ENCODE measurements at regions not wholly inside any gene's neighbourhood (a gene's known extent, or its start where the extent isn't known, plus 50 kb on each side); places are given as distances from the start of the nearest gene placed in this dataset.

DNA sequence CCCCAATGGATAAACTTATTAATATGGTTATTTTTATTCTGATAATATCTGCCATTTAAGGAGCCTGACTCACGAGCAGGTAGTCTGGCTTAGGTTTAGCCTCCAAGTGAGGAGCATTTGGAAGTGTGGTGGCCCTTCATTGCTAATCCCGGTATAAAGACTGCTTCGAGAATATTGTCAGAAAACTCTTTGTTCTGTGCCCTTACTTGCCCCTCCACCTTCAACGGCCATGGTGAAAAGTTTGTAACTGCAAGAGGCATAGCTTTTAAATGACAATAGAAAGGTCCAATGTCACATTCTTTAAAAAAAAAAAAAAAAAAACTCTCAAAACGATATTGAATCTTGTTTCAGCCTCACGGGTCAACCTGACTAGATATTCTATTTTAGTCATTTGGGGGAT, 157.4 kb upstream of the PROX1 start:
- Mint-ChIP-seq H3K9me3 (peaks cover 34% of the 10 kb centered on the region), H3K27me3 (ENCODE audit: insufficient read depth) (peaks cover 4% of the 10 kb centered on the region; the same call in 1 of the 2 replicates), H3K4me1 (ENCODE audit: low read depth) (no peaks in the 10 kb centered on the region), H3K4me3 (no peak overlapping the region), H3K36me3 (ENCODE audit: low read depth) (no peaks in the 10 kb centered on the region), H3K27ac (no peak overlapping the region)
- TF ChIP-seq, protein P1, sequence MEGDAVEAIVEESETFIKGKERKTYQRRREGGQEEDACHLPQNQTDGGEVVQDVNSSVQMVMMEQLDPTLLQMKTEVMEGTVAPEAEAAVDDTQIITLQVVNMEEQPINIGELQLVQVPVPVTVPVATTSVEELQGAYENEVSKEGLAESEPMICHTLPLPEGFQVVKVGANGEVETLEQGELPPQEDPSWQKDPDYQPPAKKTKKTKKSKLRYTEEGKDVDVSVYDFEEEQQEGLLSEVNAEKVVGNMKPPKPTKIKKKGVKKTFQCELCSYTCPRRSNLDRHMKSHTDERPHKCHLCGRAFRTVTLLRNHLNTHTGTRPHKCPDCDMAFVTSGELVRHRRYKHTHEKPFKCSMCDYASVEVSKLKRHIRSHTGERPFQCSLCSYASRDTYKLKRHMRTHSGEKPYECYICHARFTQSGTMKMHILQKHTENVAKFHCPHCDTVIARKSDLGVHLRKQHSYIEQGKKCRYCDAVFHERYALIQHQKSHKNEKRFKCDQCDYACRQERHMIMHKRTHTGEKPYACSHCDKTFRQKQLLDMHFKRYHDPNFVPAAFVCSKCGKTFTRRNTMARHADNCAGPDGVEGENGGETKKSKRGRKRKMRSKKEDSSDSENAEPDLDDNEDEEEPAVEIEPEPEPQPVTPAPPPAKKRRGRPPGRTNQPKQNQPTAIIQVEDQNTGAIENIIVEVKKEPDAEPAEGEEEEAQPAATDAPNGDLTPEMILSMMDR (IDR thresholded peaks at IDR 0.05): no peak
- no peak for DNase-seq

DNA sequence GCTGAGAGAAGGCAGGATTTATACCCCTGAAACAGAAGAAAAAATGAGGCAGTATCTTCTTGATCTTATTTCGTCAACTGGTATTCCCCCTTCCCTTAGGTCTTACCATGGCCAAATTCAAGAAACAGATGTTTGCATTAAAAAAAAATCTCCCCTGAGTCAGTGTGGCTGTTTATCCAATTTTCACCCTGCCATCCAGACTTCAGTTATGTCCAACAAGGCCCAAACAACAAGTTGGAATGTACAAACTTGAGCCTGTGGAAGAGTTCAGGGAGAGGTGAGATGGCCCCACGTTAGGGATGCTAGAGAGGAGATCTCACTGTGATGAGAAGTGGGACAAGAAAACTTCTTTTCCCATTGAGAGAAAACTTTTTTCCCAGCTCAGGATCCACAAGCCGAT, 147.2 kb upstream of the PROX1 start:
- Mint-ChIP-seq H3K27ac (no peak overlapping the region), H3K27me3 (ENCODE audit: insufficient read depth) (no peaks in the 10 kb centered on the region), H3K36me3 (ENCODE audit: low read depth) (no peaks in the 10 kb centered on the region), H3K4me3 (no peak overlapping the region), H3K4me1 (ENCODE audit: low read depth) (no peaks in the 10 kb centered on the region), H3K9me3 (peaks cover 29% of the 10 kb centered on the region)
- DNase-seq: no peak
- TF ChIP-seq, protein P1 (IDR thresholded peaks at IDR 0.05): no peak

DNA sequence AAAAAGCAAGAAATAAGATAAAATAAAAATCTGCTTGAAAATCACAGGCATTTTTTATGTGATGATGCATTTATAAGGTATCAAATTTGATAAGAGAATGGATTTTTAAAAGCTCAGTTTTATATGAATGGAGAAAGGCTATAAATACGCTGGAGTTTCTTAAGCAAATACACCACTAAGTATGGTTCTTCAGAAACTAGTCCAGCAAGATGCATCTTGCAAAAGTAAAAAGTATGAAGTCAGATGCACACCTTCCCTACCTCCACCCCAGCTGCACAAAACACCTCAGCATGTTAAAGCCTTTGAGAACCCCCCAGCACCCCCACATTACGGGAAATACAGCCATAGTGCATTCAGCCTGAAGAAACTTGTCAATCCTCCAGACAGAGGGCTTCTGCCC, 143.1 kb upstream of the PROX1 start:
- Mint-ChIP-seq H3K4me1 (ENCODE audit: low read depth) (no peaks in the 10 kb centered on the region), H3K36me3 (ENCODE audit: low read depth) (no peaks in the 10 kb centered on the region), H3K27me3 (ENCODE audit: insufficient read depth) (no peaks in the 10 kb centered on the region), H3K9me3 (peaks cover 25% of the 10 kb centered on the region), H3K27ac (no peak overlapping the region), H3K4me3 (no peak overlapping the region)
- DNase-seq: no peak
- TF ChIP-seq, protein P1 (IDR thresholded peaks at IDR 0.05): no peak

DNA sequence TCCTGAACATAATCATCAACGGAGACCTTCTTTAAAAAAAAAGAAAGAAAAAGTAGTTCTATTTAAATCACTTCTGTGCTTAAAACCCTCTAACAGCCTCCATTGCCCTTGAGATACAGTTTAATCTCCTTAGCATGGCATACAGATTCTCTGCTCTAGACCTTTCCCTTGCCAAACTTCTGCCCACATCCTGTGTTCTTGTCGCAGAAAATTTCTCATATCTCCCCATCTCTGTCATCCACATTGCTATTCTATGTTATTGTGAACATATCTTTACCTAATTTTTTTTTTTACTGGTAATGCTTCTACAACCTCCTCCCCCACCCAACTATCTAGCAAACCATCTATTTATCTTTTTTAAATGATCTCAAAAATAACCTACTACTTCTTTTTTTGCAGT, 135.7 kb upstream of the PROX1 start:
- Mint-ChIP-seq H3K9me3 (peaks cover 4% of the 10 kb centered on the region), H3K4me1 (ENCODE audit: low read depth) (no peaks in the 10 kb centered on the region), H3K36me3 (ENCODE audit: low read depth) (no peaks in the 10 kb centered on the region), H3K4me3 (no peak overlapping the region), H3K27me3 (ENCODE audit: insufficient read depth) (no peaks in the 10 kb centered on the region), H3K27ac (no peak overlapping the region)
- no peak for DNase-seq
- TF ChIP-seq, protein P1 (IDR thresholded peaks at IDR 0.05): no peak

DNA sequence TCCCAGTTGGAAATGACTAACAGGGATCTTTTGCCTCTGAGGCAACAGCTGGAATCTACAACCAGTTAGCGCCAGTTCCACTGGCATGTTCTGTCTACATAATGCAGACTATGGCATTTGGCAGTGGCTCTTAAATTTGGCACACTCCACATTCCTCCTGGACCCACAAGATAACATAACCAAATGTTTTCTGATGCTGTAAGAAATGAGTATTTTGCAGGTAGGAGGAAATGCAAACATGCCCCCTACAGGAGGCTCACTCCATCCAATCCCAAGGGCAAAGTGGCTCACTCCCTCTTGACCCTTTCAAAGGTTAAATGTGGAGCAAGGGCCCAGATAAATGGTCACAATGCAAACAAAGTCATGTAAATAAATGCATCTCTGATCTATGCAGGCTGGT, 129.2 kb upstream of the PROX1 start:
- no peak overlapping the region for H3K27ac Mint-ChIP-seq
- no peak overlapping the region for H3K4me3 Mint-ChIP-seq
- H3K27me3 Mint-ChIP-seq (ENCODE audit: insufficient read depth): no peaks in the 10 kb centered on the region
- TF ChIP-seq, protein P1 (IDR thresholded peaks at IDR 0.05): no peak
- no peak for DNase-seq
- no peaks in the 10 kb centered on the region for H3K4me1 Mint-ChIP-seq (ENCODE audit: low read depth)
- H3K36me3 Mint-ChIP-seq (ENCODE audit: low read depth): no peaks in the 10 kb centered on the region
- H3K9me3 Mint-ChIP-seq: peaks cover 15% of the 10 kb centered on the region

DNA sequence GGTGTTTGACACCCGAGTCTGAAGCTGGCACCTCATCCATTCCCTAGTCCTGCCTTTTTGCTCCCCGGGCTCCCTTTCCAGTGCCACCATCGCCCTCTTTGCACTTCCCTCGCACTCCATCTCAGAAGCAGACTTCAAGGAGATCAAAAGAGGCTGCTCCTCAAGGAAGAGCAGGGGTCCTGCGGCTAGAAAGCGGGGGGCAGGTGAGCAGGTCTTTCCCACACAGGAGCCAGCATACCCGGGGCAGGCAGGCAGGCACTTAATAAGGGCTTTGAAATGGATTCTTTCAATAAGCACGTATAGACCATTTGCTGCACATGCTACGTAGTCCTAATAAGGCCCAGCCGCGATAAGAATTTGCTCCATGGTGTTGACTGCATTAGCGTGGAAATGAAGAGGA, 125.9 kb upstream of the PROX1 start:
- TF ChIP-seq, protein P1 (IDR thresholded peaks at IDR 0.05): no peak
- no peak overlapping the region for H3K4me3 Mint-ChIP-seq
- peaks cover 19% of the 10 kb centered on the region for H3K9me3 Mint-ChIP-seq
- no peaks in the 10 kb centered on the region for H3K4me1 Mint-ChIP-seq (ENCODE audit: low read depth)
- no peak for DNase-seq
- H3K27me3 Mint-ChIP-seq (ENCODE audit: insufficient read depth): no peaks in the 10 kb centered on the region
- H3K27ac Mint-ChIP-seq: no peak overlapping the region
- H3K36me3 Mint-ChIP-seq (ENCODE audit: low read depth): no peaks in the 10 kb centered on the region

All from HFFc6 (cell line).